H7 (cell line): ENCODE measurements at regions not wholly inside any gene's neighbourhood (a gene's known extent, or its start where the extent isn't known, plus 50 kb on each side); places are given as distances from the start of the nearest gene placed in this dataset.

Experiments used
- DNase-seq: peaks from one replicate; pipeline ENCODE4 v3.0.0; 2012
- H3K27me3 ChIP-seq: 2 replicates; pipeline ENCODE4 v1.6.0; 2011; ENCODE audit warnings: mild to moderate bottlenecking, low read length; ENCODE audit not compliant: control insufficient read depth, insufficient read depth
- H3K36me3 ChIP-seq: replicated peaks from 2 replicates; pipeline ENCODE4 v1.5.1; 2011; ENCODE audit warnings: low read length; ENCODE audit not compliant: control insufficient read depth, insufficient read depth
- H3K4me3 ChIP-seq: 2 replicates; pipeline ENCODE4 v1.5.1; 2011; ENCODE audit warnings: low read depth, mild to moderate bottlenecking, control low read depth, low read length, moderate library complexity; ENCODE audit not compliant: insufficient read depth

GRCh38 chr5:133889271-133889905, 79.0 kb downstream of the C5orf15 start:
- Histone ChIP-seq H3K36me3 (no peaks in the 10 kb centered on the region), H3K4me3 (no peak overlapping the region), H3K27me3 (no peaks in the 10 kb centered on the region)
- no peak for DNase-seq

GRCh38 chr5:133888625-133888991, 79.8 kb downstream of the C5orf15 start:
- no peak overlapping the region for H3K4me3 ChIP-seq
- H3K36me3 ChIP-seq, result no peaks in the 10 kb centered on the region
- no peak for DNase-seq
- no peaks in the 10 kb centered on the region for H3K27me3 ChIP-seq

- Histone ChIP-seq H3K36me3 (no peaks in the 10 kb centered on the region), H3K27me3 (no peaks in the 10 kb centered on the region), H3K4me3 (no peak overlapping the region)
- DNase-seq, result no peak
Measured at GRCh38 chr5:133885566-133885965, 82.9 kb downstream of the C5orf15 start.

GRCh38 chr5:133884569-133885311, 83.7 kb downstream of the C5orf15 start:
- H3K36me3 ChIP-seq, result no peaks in the 10 kb centered on the region
- no peak for DNase-seq
- H3K27me3 ChIP-seq, result no peaks in the 10 kb centered on the region
- H3K4me3 ChIP-seq, result no peak overlapping the region

- H3K36me3 ChIP-seq, result no peaks in the 10 kb centered on the region
- H3K4me3 ChIP-seq, result no peak overlapping the region
- DNase-seq, result no peak
- no peaks in the 10 kb centered on the region for H3K27me3 ChIP-seq
Measured at GRCh38 chr5:133883916-133884315, 84.5 kb downstream of the C5orf15 start.

GRCh38 chr5:133882846-133883245, 85.6 kb downstream of the C5orf15 start:
- no peak for DNase-seq
- Histone ChIP-seq H3K27me3 (no peaks in the 10 kb centered on the region), H3K4me3 (no peak overlapping the region), H3K36me3 (no peaks in the 10 kb centered on the region)

- H3K36me3 ChIP-seq, result no peaks in the 10 kb centered on the region
- no peaks in the 10 kb centered on the region for H3K27me3 ChIP-seq
- H3K4me3 ChIP-seq, result no peak overlapping the region
- DNase-seq, result no peak
Measured at GRCh38 chr5:133882389-133882695, 86.1 kb downstream of the C5orf15 start.

- H3K27me3 ChIP-seq, result no peaks in the 10 kb centered on the region
- no peak for DNase-seq
- H3K36me3 ChIP-seq, result no peaks in the 10 kb centered on the region
- no peak overlapping the region for H3K4me3 ChIP-seq
Measured at GRCh38 chr5:133881576-133882388, 86.6 kb downstream of the C5orf15 start.

- H3K36me3 ChIP-seq, result no peaks in the 10 kb centered on the region
- H3K27me3 ChIP-seq, result no peaks in the 10 kb centered on the region
- H3K4me3 ChIP-seq, result no peak overlapping the region
- no peak for DNase-seq
Measured at GRCh38 chr5:133878236-133878555, 90.2 kb downstream of the C5orf15 start.

- Histone ChIP-seq H3K27me3 (no peaks in the 10 kb centered on the region), H3K36me3 (no peaks in the 10 kb centered on the region), H3K4me3 (no peak overlapping the region)
- DNase-seq, result no peak
Measured at GRCh38 chr5:133877351-133878235, 90.8 kb downstream of the C5orf15 start.

- Histone ChIP-seq H3K4me3 (no peak overlapping the region), H3K36me3 (no peaks in the 10 kb centered on the region), H3K27me3 (no peaks in the 10 kb centered on the region)
- DNase-seq, result no peak
Measured at GRCh38 chr5:133876266-133876665, 92.2 kb downstream of the C5orf15 start.

- Histone ChIP-seq H3K36me3 (no peaks in the 10 kb centered on the region), H3K4me3 (no peak overlapping the region), H3K27me3 (no peaks in the 10 kb centered on the region)
- DNase-seq, result no peak
Measured at GRCh38 chr5:133875179-133875578, 93.2 kb downstream of the C5orf15 start.

GRCh38 chr5:133873449-133873848, 95.0 kb downstream of the C5orf15 start:
- Histone ChIP-seq H3K36me3 (no peaks in the 10 kb centered on the region), H3K27me3 (no peaks in the 10 kb centered on the region), H3K4me3 (no peak overlapping the region)
- no peak for DNase-seq

- Histone ChIP-seq H3K27me3 (no peaks in the 10 kb centered on the region), H3K36me3 (no peaks in the 10 kb centered on the region), H3K4me3 (no peak overlapping the region)
- DNase-seq, result no peak
Measured at GRCh38 chr5:133870661-133871060, 97.8 kb downstream of the C5orf15 start.
